Uterus (tissue), 3 donors: ENCODE measurements at regions not wholly inside any gene's neighbourhood (a gene's known extent, or its start where the extent isn't known, plus 50 kb on each side); places are given as distances from the start of the nearest gene placed in this dataset.

Experiments used
- DNase-seq, 2 donors: peaks; one replicate each; pipeline ENCODE4 v3.0.0-alpha.2; 2019 to 2020
- H3K27ac ChIP-seq, 2 donors: fragments of 200-600 bp; sonication (generic); 1 replicate in 1 of 2; 2 replicates in 1 of 2; pipeline ENCODE4 v1.5.1; 2016 to 2018
- H3K27me3 ChIP-seq, 2 donors: fragments of 200-600 bp; sonication (generic); one replicate each; pipeline ENCODE4 v1.5.1; 2018 to 2019; ENCODE audit warnings: control low read depth in 1 of 2
- H3K36me3 ChIP-seq, 2 donors: fragments of 200-600 bp; sonication (generic); one replicate each; pipeline ENCODE4 v1.5.1; 2019; ENCODE audit warnings: control low read depth in 1 of 2
- H3K4me1 ChIP-seq, 2 donors: fragments of 200-600 bp; sonication (generic); one replicate each; pipeline ENCODE4 v1.5.1; 2018 to 2019; ENCODE audit warnings: control low read depth in 1 of 2
- H3K4me3 ChIP-seq, 2 donors: fragments of 200-600 bp; sonication (generic); 1 replicate in 1 of 2; 2 replicates in 1 of 2; pipeline ENCODE4 v1.5.1; 2018 to 2019; ENCODE audit warnings: mild to moderate bottlenecking in 1 of 2
- H3K9me3 ChIP-seq, 2 donors: fragments of 200-600 bp; sonication (generic); one replicate each; pipeline ENCODE4 v1.5.1; 2019; ENCODE audit warnings: control low read depth in 1 of 2
- POLR2A ChIP-seq, 2 donors: fragments of 450-650 bp; IDR thresholded peaks; one replicate each; pipeline ENCODE4 v1.6.1; 2016; ENCODE audit warnings: antibody characterized with exemption in 2 of 2, mild to moderate bottlenecking in 1 of 2, moderate library complexity in 1 of 2
- intact Hi-C: fragments of 100-400 bp; cut with DNase I; formaldehyde crosslinking; loops from one replicate; pipeline ENCODE4 v1.15.1; 2023; ENCODE audit warnings: low total_unique reads
- TF ChIP-seq, protein P1 (sequence below), 4 experiments: fragments of 200-600 bp in 2 of 4; fragments of 450-650 bp in 2 of 4; sonication (generic) in 2 of 4; IDR thresholded peaks; one replicate each; pipeline ENCODE4 v1.5.1; 2016 to 2019; ENCODE audit warnings: antibody characterized with exemption in 4 of 4, mild to moderate bottlenecking in 2 of 4, moderate library complexity in 1 of 4
- donor health status: DM: yes; HTN: yes; CAD: no.

- no peaks in the 10 kb centered on the region for H3K36me3 ChIP-seq
- H3K9me3 ChIP-seq, result no peaks in the 10 kb centered on the region
- H3K4me1 ChIP-seq, result no peaks in the 10 kb centered on the region
- TF ChIP-seq, protein P1, sequence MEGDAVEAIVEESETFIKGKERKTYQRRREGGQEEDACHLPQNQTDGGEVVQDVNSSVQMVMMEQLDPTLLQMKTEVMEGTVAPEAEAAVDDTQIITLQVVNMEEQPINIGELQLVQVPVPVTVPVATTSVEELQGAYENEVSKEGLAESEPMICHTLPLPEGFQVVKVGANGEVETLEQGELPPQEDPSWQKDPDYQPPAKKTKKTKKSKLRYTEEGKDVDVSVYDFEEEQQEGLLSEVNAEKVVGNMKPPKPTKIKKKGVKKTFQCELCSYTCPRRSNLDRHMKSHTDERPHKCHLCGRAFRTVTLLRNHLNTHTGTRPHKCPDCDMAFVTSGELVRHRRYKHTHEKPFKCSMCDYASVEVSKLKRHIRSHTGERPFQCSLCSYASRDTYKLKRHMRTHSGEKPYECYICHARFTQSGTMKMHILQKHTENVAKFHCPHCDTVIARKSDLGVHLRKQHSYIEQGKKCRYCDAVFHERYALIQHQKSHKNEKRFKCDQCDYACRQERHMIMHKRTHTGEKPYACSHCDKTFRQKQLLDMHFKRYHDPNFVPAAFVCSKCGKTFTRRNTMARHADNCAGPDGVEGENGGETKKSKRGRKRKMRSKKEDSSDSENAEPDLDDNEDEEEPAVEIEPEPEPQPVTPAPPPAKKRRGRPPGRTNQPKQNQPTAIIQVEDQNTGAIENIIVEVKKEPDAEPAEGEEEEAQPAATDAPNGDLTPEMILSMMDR (IDR thresholded peaks at IDR 0.05), result no peak
- TF ChIP-seq POLR2A (IDR thresholded peaks at IDR 0.05), result no peak
- no peaks in the 10 kb centered on the region for H3K27me3 ChIP-seq
- DNase-seq, result no peak
- intact Hi-C loops, result no loop called here
- H3K4me3 ChIP-seq, result no peak overlapping the region
- no peak overlapping the region for H3K27ac ChIP-seq
Measured at GRCh38 chr2:138919120-138919747, 139.0 kb upstream of the NXPH2 start.

GRCh38 chr2:138910427-138910826 lies 130.2 kb upstream of the NXPH2 start:
- DNase-seq, result no peak
- Histone ChIP-seq H3K27ac (no peak overlapping the region), H3K9me3 (no peaks in the 10 kb centered on the region), H3K4me1 (no peaks in the 10 kb centered on the region), H3K36me3 (no peaks in the 10 kb centered on the region), H3K27me3 (no peaks in the 10 kb centered on the region), H3K4me3 (no peak overlapping the region)
- TF ChIP-seq, protein P1 (IDR thresholded peaks at IDR 0.05), result no peak
- TF ChIP-seq POLR2A (IDR thresholded peaks at IDR 0.05), result no peak
- intact Hi-C loops, result no loop called here

DNA sequence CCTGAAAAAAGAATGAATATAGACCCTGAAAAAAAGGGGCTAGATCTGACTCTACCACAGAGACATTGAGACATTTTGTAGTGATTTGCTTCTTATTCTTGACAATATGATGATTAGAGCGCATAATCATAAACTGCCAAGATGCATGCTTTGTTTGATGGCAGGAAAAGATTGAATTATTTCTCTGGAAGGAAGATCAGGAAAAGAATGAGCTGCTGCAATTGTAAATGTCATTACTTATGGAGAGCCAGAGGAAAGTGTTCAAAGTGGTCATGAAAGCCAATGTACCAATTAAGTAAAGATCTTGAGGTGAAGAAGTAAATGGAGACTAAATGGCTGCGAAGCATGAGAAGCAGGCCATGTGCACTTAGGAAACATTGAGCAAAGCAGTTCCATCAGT lies 126.4 kb upstream of the NXPH2 start:
- no peaks in the 10 kb centered on the region for H3K9me3 ChIP-seq
- no peaks in the 10 kb centered on the region for H3K4me1 ChIP-seq
- no peaks in the 10 kb centered on the region for H3K27me3 ChIP-seq
- DNase-seq, result no peak
- no peak overlapping the region for H3K4me3 ChIP-seq
- intact Hi-C loops, result no loop called here
- no peak for TF ChIP-seq POLR2A (IDR thresholded peaks at IDR 0.05)
- TF ChIP-seq, protein P1 (IDR thresholded peaks at IDR 0.05), result no peak
- no peak overlapping the region for H3K27ac ChIP-seq
- no peaks in the 10 kb centered on the region for H3K36me3 ChIP-seq

- intact Hi-C loops, result no loop called here
- H3K9me3 ChIP-seq, result no peaks in the 10 kb centered on the region
Measured at GRCh38 chr2:138902239-138902871, 122.2 kb upstream of the NXPH2 start.

DNA sequence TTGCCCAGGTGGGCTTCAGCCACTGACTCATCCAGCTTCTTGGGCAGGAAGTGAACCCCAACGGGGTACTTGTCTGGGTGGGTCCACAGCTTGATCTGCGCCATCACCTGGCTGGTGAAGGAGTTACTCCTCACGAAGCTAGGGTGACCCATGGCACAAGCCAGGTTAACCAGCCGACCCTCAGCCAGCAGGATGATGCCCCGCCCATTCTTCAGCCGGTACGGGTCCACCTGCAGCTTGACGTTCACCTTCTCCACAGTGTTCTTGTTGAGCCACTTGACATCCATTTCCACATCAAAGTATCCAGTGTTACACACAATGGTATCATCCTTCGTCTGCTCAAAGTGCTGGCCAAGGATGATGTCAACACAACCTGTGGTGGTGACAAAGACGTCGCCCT lies 121.3 kb upstream of the NXPH2 start:
- no peaks in the 10 kb centered on the region for H3K27me3 ChIP-seq
- no peak overlapping the region for H3K4me3 ChIP-seq
- no peaks in the 10 kb centered on the region for H3K36me3 ChIP-seq
- no peak for DNase-seq
- H3K4me1 ChIP-seq, result no peaks in the 10 kb centered on the region
- intact Hi-C loops, result no loop called here
- no peak overlapping the region for H3K27ac ChIP-seq
- TF ChIP-seq, protein P1 (IDR thresholded peaks at IDR 0.05), result no peak
- TF ChIP-seq POLR2A (IDR thresholded peaks at IDR 0.05), result no peak
- no peaks in the 10 kb centered on the region for H3K9me3 ChIP-seq

More at GRCh38 chr2:138902239-138902871, 122.2 kb upstream of the NXPH2 start:
- Histone ChIP-seq H3K27me3 (no peaks in the 10 kb centered on the region), H3K4me3 (no peak overlapping the region), H3K4me1 (no peaks in the 10 kb centered on the region), H3K36me3 (no peaks in the 10 kb centered on the region), H3K27ac (no peak overlapping the region)
- DNase-seq, result no peak
- TF ChIP-seq, protein P1 (IDR thresholded peaks at IDR 0.05), result no peak
- no peak for TF ChIP-seq POLR2A (IDR thresholded peaks at IDR 0.05)
